HG03045 (cell line): ENCODE measurements at regions not wholly inside any gene's neighbourhood (a gene's known extent, or its start where the extent isn't known, plus 50 kb on each side); places are given as distances from the start of the nearest gene placed in this dataset.

Source experiments
- ATAC-seq: cut with Tn5 transposase; IDR thresholded peaks from one replicate; pipeline ENCODE4 v1.9.1; 2021; ENCODE audit warnings: mild to moderate bottlenecking, moderate library complexity; ENCODE audit not compliant: unreplicated experiment

- ATAC-seq = no peak
Observed at GRCh38 chr2:56693501-56693900, 509.7 kb downstream of the CCDC85A start.

GRCh38 chr2:56703001-56703400 lies 519.2 kb downstream of the CCDC85A start:
- ATAC-seq = no peak

GRCh38 chr2:56705713-56706112 lies 521.9 kb downstream of the CCDC85A start:
- ATAC-seq = no peak

- ATAC-seq = no peak
Observed at GRCh38 chr2:56707218-56707617, 523.4 kb downstream of the CCDC85A start.

- ATAC-seq = no peak
Observed at GRCh38 chr2:56707650-56708049, 523.9 kb downstream of the CCDC85A start.

- no peak for ATAC-seq
Observed at GRCh38 chr2:56709181-56709580, 525.4 kb downstream of the CCDC85A start.

GRCh38 chr2:56713161-56713676 lies 529.4 kb downstream of the CCDC85A start:
- no peak for ATAC-seq

GRCh38 chr2:56713978-56714377 lies 530.2 kb downstream of the CCDC85A start:
- no peak for ATAC-seq

GRCh38 chr2:56714400-56714799 lies 530.6 kb downstream of the CCDC85A start:
- ATAC-seq = no peak

- ATAC-seq = no peak
Observed at GRCh38 chr2:56715683-56716082, 531.9 kb downstream of the CCDC85A start.

GRCh38 chr2:56718413-56718812 lies 534.6 kb downstream of the CCDC85A start:
- ATAC-seq = no peak

- ATAC-seq = no peak
Observed at GRCh38 chr2:56729212-56729611, 545.4 kb downstream of the CCDC85A start.

- ATAC-seq = no peak
Observed at GRCh38 chr2:56732946-56733345, 549.2 kb downstream of the CCDC85A start.

- ATAC-seq = no peak
Observed at GRCh38 chr2:56739413-56739812, 555.6 kb downstream of the CCDC85A start.

GRCh38 chr2:56741601-56742102 lies 557.9 kb downstream of the CCDC85A start:
- no peak for ATAC-seq

- no peak for ATAC-seq
Observed at GRCh38 chr2:56743807-56744206, 560.0 kb downstream of the CCDC85A start.

- ATAC-seq = no peak
Observed at GRCh38 chr2:56749152-56749752, 565.5 kb downstream of the CCDC85A start.

- no peak for ATAC-seq
Observed at GRCh38 chr2:56753182-56753581, 569.4 kb downstream of the CCDC85A start.

GRCh38 chr2:56754066-56754615 lies 570.4 kb downstream of the CCDC85A start:
- ATAC-seq = no peak

- no peak for ATAC-seq
Observed at GRCh38 chr2:56754627-56755026, 570.8 kb downstream of the CCDC85A start.

- ATAC-seq = no peak
Observed at GRCh38 chr2:56757884-56758545, 574.2 kb downstream of the CCDC85A start.

GRCh38 chr2:56763683-56764082 lies 579.9 kb downstream of the CCDC85A start:
- no peak for ATAC-seq
